ENCODE measurements at regions not wholly inside any gene's neighbourhood (a gene's known extent, or its start where the extent isn't known, plus 50 kb on each side); places are given as distances from the start of the nearest gene placed in this dataset.

GRCh38 chr4:86529436-86529835 lies 64.7 kb upstream of the PTPN13 start:
- no peaks in the 10 kb centered on the region for H3K4me1 ChIP-seq (ENCODE audit: insufficient read depth, insufficient read length)
- no peak for DNase-seq (ENCODE audit: low read depth, low spot score)
- TF ChIP-seq YY1 (IDR thresholded peaks at IDR 0.05; ENCODE audit: insufficient read depth, insufficient read length) (no peak), SUZ12 (IDR thresholded peaks at IDR 0.05; ENCODE audit: extremely low read depth, insufficient read depth, insufficient read length) (no peak), ZNF274 (IDR thresholded peaks at IDR 0.05; ENCODE audit: low read depth, low read length) (no peak)
- H3K9ac ChIP-seq (ENCODE audit: insufficient read length, low read depth) = no peak overlapping the region
- H3K9me3 ChIP-seq (ENCODE audit: insufficient read depth, low read length) = no peaks in the 10 kb centered on the region
- H3K4me3 ChIP-seq (ENCODE audit: insufficient read length, low read depth) = no peak overlapping the region
- H3K27me3 ChIP-seq (ENCODE audit: insufficient read depth, insufficient read length) = no peaks in the 10 kb centered on the region
- H3K36me3 ChIP-seq (ENCODE audit: insufficient read depth, insufficient read length, low read length) = no peaks in the 10 kb centered on the region

- no peak for DNase-seq (ENCODE audit: low read depth, low spot score)
- H3K9ac ChIP-seq (ENCODE audit: insufficient read length, low read depth) = no peak overlapping the region
- no peaks in the 10 kb centered on the region for H3K4me1 ChIP-seq (ENCODE audit: insufficient read depth, insufficient read length)
- H3K9me3 ChIP-seq (ENCODE audit: insufficient read depth, low read length) = no peaks in the 10 kb centered on the region
- TF ChIP-seq SUZ12 (IDR thresholded peaks at IDR 0.05; ENCODE audit: extremely low read depth, insufficient read depth, insufficient read length) = no peak
- TF ChIP-seq ZNF274 (IDR thresholded peaks at IDR 0.05; ENCODE audit: low read depth, low read length) = no peak
- TF ChIP-seq YY1 (IDR thresholded peaks at IDR 0.05; ENCODE audit: insufficient read depth, insufficient read length) = no peak
- no peaks in the 10 kb centered on the region for H3K27me3 ChIP-seq (ENCODE audit: insufficient read depth, insufficient read length)
- H3K4me3 ChIP-seq (ENCODE audit: insufficient read length, low read depth) = no peak overlapping the region
- no peaks in the 10 kb centered on the region for H3K36me3 ChIP-seq (ENCODE audit: insufficient read depth, insufficient read length, low read length)
These were observed 63.9 kb upstream of the PTPN13 start for GRCh38 chr4:86530183-86530582.

- H3K4me1 ChIP-seq (ENCODE audit: insufficient read depth, insufficient read length) = no peaks in the 10 kb centered on the region
- H3K27me3 ChIP-seq (ENCODE audit: insufficient read depth, insufficient read length) = no peaks in the 10 kb centered on the region
- H3K36me3 ChIP-seq (ENCODE audit: insufficient read depth, insufficient read length, low read length) = no peaks in the 10 kb centered on the region
- no peak overlapping the region for H3K9ac ChIP-seq (ENCODE audit: insufficient read length, low read depth)
- no peak for DNase-seq (ENCODE audit: low read depth, low spot score)
- no peaks in the 10 kb centered on the region for H3K9me3 ChIP-seq (ENCODE audit: insufficient read depth, low read length)
- H3K4me3 ChIP-seq (ENCODE audit: insufficient read length, low read depth) = no peak overlapping the region
- TF ChIP-seq ZNF274 (IDR thresholded peaks at IDR 0.05; ENCODE audit: low read depth, low read length) (no peak), YY1 (IDR thresholded peaks at IDR 0.05; ENCODE audit: insufficient read depth, insufficient read length) (no peak), SUZ12 (IDR thresholded peaks at IDR 0.05; ENCODE audit: extremely low read depth, insufficient read depth, insufficient read length) (no peak)
These were observed 62.7 kb upstream of the PTPN13 start for GRCh38 chr4:86531440-86531839.

- no peak overlapping the region for H3K9ac ChIP-seq (ENCODE audit: insufficient read length, low read depth)
- no peak for DNase-seq (ENCODE audit: low read depth, low spot score)
- no peak overlapping the region for H3K4me3 ChIP-seq (ENCODE audit: insufficient read length, low read depth)
- no peaks in the 10 kb centered on the region for H3K27me3 ChIP-seq (ENCODE audit: insufficient read depth, insufficient read length)
- H3K36me3 ChIP-seq (ENCODE audit: insufficient read depth, insufficient read length, low read length) = no peaks in the 10 kb centered on the region
- H3K4me1 ChIP-seq (ENCODE audit: insufficient read depth, insufficient read length) = no peaks in the 10 kb centered on the region
- H3K9me3 ChIP-seq (ENCODE audit: insufficient read depth, low read length) = no peaks in the 10 kb centered on the region
- TF ChIP-seq ZNF274 (IDR thresholded peaks at IDR 0.05; ENCODE audit: low read depth, low read length) (no peak), YY1 (IDR thresholded peaks at IDR 0.05; ENCODE audit: insufficient read depth, insufficient read length) (no peak), SUZ12 (IDR thresholded peaks at IDR 0.05; ENCODE audit: extremely low read depth, insufficient read depth, insufficient read length) (no peak)
These were observed 61.3 kb upstream of the PTPN13 start for GRCh38 chr4:86532851-86533250.

- no peak for DNase-seq (ENCODE audit: low read depth, low spot score)
- no peak for TF ChIP-seq YY1 (IDR thresholded peaks at IDR 0.05; ENCODE audit: insufficient read depth, insufficient read length)
- no peak for TF ChIP-seq ZNF274 (IDR thresholded peaks at IDR 0.05; ENCODE audit: low read depth, low read length)
- TF ChIP-seq SUZ12 (IDR thresholded peaks at IDR 0.05; ENCODE audit: extremely low read depth, insufficient read depth, insufficient read length) = no peak
- H3K4me1 ChIP-seq (ENCODE audit: insufficient read depth, insufficient read length) = no peaks in the 10 kb centered on the region
- H3K27me3 ChIP-seq (ENCODE audit: insufficient read depth, insufficient read length) = no peaks in the 10 kb centered on the region
- no peaks in the 10 kb centered on the region for H3K36me3 ChIP-seq (ENCODE audit: insufficient read depth, insufficient read length, low read length)
- no peaks in the 10 kb centered on the region for H3K9me3 ChIP-seq (ENCODE audit: insufficient read depth, low read length)
- no peak overlapping the region for H3K4me3 ChIP-seq (ENCODE audit: insufficient read length, low read depth)
- H3K9ac ChIP-seq (ENCODE audit: insufficient read length, low read depth) = no peak overlapping the region
These were observed 58.0 kb upstream of the PTPN13 start for GRCh38 chr4:86536151-86536550.

- Histone ChIP-seq H3K4me1 (ENCODE audit: insufficient read depth, insufficient read length) (no peaks in the 10 kb centered on the region), H3K9me3 (ENCODE audit: insufficient read depth, low read length) (no peaks in the 10 kb centered on the region), H3K27me3 (ENCODE audit: insufficient read depth, insufficient read length) (no peaks in the 10 kb centered on the region), H3K4me3 (ENCODE audit: insufficient read length, low read depth) (no peak overlapping the region), H3K9ac (ENCODE audit: insufficient read length, low read depth) (no peak overlapping the region), H3K36me3 (ENCODE audit: insufficient read depth, insufficient read length, low read length) (no peaks in the 10 kb centered on the region)
- DNase-seq (ENCODE audit: low read depth, low spot score) = no peak
- TF ChIP-seq YY1 (IDR thresholded peaks at IDR 0.05; ENCODE audit: insufficient read depth, insufficient read length) (no peak), ZNF274 (IDR thresholded peaks at IDR 0.05; ENCODE audit: low read depth, low read length) (no peak), SUZ12 (IDR thresholded peaks at IDR 0.05; ENCODE audit: extremely low read depth, insufficient read depth, insufficient read length) (no peak)
These were observed 51.6 kb upstream of the PTPN13 start for GRCh38 chr4:86542319-86543027.

- H3K36me3 ChIP-seq (ENCODE audit: insufficient read depth, insufficient read length, low read length) = no peaks in the 10 kb centered on the region
- TF ChIP-seq SUZ12 (IDR thresholded peaks at IDR 0.05; ENCODE audit: extremely low read depth, insufficient read depth, insufficient read length) (no peak), ZNF274 (IDR thresholded peaks at IDR 0.05; ENCODE audit: low read depth, low read length) (no peak), YY1 (IDR thresholded peaks at IDR 0.05; ENCODE audit: insufficient read depth, insufficient read length) (no peak)
- DNase-seq (ENCODE audit: low read depth, low spot score) = no peak
- H3K27me3 ChIP-seq (ENCODE audit: insufficient read depth, insufficient read length) = no peaks in the 10 kb centered on the region
- H3K4me3 ChIP-seq (ENCODE audit: insufficient read length, low read depth) = no peak overlapping the region
- no peaks in the 10 kb centered on the region for H3K9me3 ChIP-seq (ENCODE audit: insufficient read depth, low read length)
- no peak overlapping the region for H3K9ac ChIP-seq (ENCODE audit: insufficient read length, low read depth)
- no peaks in the 10 kb centered on the region for H3K4me1 ChIP-seq (ENCODE audit: insufficient read depth, insufficient read length)
These were observed 51.0 kb upstream of the PTPN13 start for GRCh38 chr4:86543080-86543479.

Data from NT2/D1 (cell line).